IMR-90 (cell line): ENCODE measurements at regions not wholly inside any gene's neighbourhood (a gene's known extent, or its start where the extent isn't known, plus 50 kb on each side); places are given as distances from the start of the nearest gene placed in this dataset.
A peak's percentile ranks its signal among the peaks of the same experiment; 100 is the strongest.

Experiments used
- ATAC-seq: fragments of 200-7000 bp; cut with Tn5 transposase; 2 replicates; pipeline ENCODE4 v1.9.1; 2020; ENCODE audit warnings: low read depth, mild to moderate bottlenecking, moderate library complexity
- BruUV-seq: library from RNA; stranded (reverse); fragments of 400-500 nt; replicated peaks from 2 replicates; lab custom pipeline; 2021; lab: Mats Ljungman, UMichigan
- CTCF ChIA-PET: fragments of 300-600 bp; formaldehyde crosslinking; extraction: SDS; loops from one replicate; lab custom pipeline; 2021; ENCODE audit warnings: antibody characterized with exemption; lab: Yijun Ruan, JAX
- POLR2A ChIA-PET: fragments of 300-600 bp; sonication (Branson Sonifier 250); formaldehyde crosslinking; loops from one replicate; lab custom pipeline; 2022; ENCODE audit warnings: antibody characterized with exemption; ENCODE audit not compliant: unreplicated experiment; lab: Charles Lee
- DNase-seq: peaks from one replicate; pipeline ENCODE4 v3.0.0; 2013
- H2AFZ ChIP-seq: replicated peaks from 2 replicates; pipeline ENCODE3; 2013; ENCODE audit warnings: low read length, mild to moderate bottlenecking; ENCODE audit not compliant: poor library complexity
- H2AK5ac ChIP-seq: 2 replicates; pipeline ENCODE4 v1.6.1; 2013; ENCODE audit warnings: low read depth, low read length, inconsistent platforms
- H2AK9ac ChIP-seq: replicated peaks from 2 replicates; pipeline ENCODE3; 2013; ENCODE audit warnings: mild to moderate bottlenecking, low read depth, low read length, moderate library complexity; ENCODE audit not compliant: poor library complexity
- H2BK120ac ChIP-seq: 2 replicates; pipeline ENCODE4 v1.6.1; 2013; ENCODE audit warnings: low read depth, low read length, inconsistent platforms
- H2BK15ac ChIP-seq: 3 replicates; pipeline ENCODE4 v1.6.1; 2013; ENCODE audit warnings: low read depth, low read length, inconsistent platforms
- H2BK20ac ChIP-seq: 2 replicates; pipeline ENCODE4 v1.6.1; 2013; ENCODE audit warnings: low read depth, mild to moderate bottlenecking, inconsistent platforms, low read length, moderate library complexity
- H2BK5ac ChIP-seq: 2 replicates; pipeline ENCODE4 v1.6.1; 2013; ENCODE audit warnings: mild to moderate bottlenecking, low read depth, low read length, inconsistent platforms; ENCODE audit not compliant: poor library complexity, severe bottlenecking
- H3K14ac ChIP-seq: replicated peaks from 2 replicates; pipeline ENCODE4 v1.6.1; 2013; ENCODE audit warnings: low read depth, low read length, inconsistent platforms
- H3K18ac ChIP-seq: 2 replicates; pipeline ENCODE4 v1.6.1; 2013; ENCODE audit warnings: low read depth, low read length, control low read depth
- H3K23ac ChIP-seq: 2 replicates; pipeline ENCODE4 v1.6.1; 2013; ENCODE audit warnings: low read depth, low read length, inconsistent platforms
- H3K27ac ChIP-seq: 2 replicates; pipeline ENCODE4 v1.5.1; 2013; ENCODE audit warnings: mild to moderate bottlenecking, control low read depth, low read length; ENCODE audit not compliant: insufficient read depth
- H3K27me3 ChIP-seq: 2 replicates; pipeline ENCODE4 v1.6.1; 2013; ENCODE audit warnings: low read length; ENCODE audit not compliant: control insufficient read depth, insufficient read depth
- H3K36me3 ChIP-seq: 2 replicates; pipeline ENCODE4 v1.6.1; 2013; ENCODE audit warnings: low read length, mixed read lengths; ENCODE audit not compliant: control insufficient read depth, insufficient read depth
- H3K4ac ChIP-seq: 2 replicates; pipeline ENCODE4 v1.6.1; 2013; ENCODE audit warnings: low read depth, low read length, inconsistent platforms
- H3K4me1 ChIP-seq: 2 replicates; pipeline ENCODE4 v1.6.1; 2013; ENCODE audit warnings: low read length, mixed read lengths; ENCODE audit not compliant: control insufficient read depth, insufficient read depth
- H3K4me2 ChIP-seq: 2 replicates; pipeline ENCODE4 v1.6.1; 2013; ENCODE audit warnings: low read depth, mild to moderate bottlenecking, control low read depth, low read length, moderate library complexity
- H3K4me3 ChIP-seq: 2 replicates; pipeline ENCODE4 v1.5.1; 2013; ENCODE audit warnings: low read depth, mild to moderate bottlenecking, control low read depth, low read length, moderate library complexity; ENCODE audit not compliant: insufficient read depth
- H3K56ac ChIP-seq: 2 replicates; pipeline ENCODE4 v1.6.1; 2013; ENCODE audit warnings: low read length, inconsistent platforms; ENCODE audit not compliant: insufficient read depth; ENCODE audit errors: extremely low read depth
- H3K79me1 ChIP-seq, 2 experiments: 2 replicates each; pipeline ENCODE4 v1.6.1; 2013; ENCODE audit warnings: low read length in 2 of 2, inconsistent platforms in 1 of 2, low read depth in 1 of 2
- H3K9ac ChIP-seq: 2 replicates; pipeline ENCODE4 v1.6.1; 2013; ENCODE audit warnings: low read depth, low read length, control low read depth
- H3K9me1 ChIP-seq: 2 replicates; pipeline ENCODE4 v1.6.1; 2013; ENCODE audit warnings: low read length, inconsistent platforms; ENCODE audit not compliant: insufficient read depth
- H3K9me3 ChIP-seq: 2 replicates; pipeline ENCODE4 v1.6.1; 2013; ENCODE audit warnings: low read length; ENCODE audit not compliant: control insufficient read depth, insufficient read depth
- H4K20me1 ChIP-seq: 2 replicates; pipeline ENCODE4 v1.6.1; 2013; ENCODE audit warnings: low read length, inconsistent platforms; ENCODE audit not compliant: insufficient read depth
- H4K5ac ChIP-seq: 2 replicates; pipeline ENCODE4 v1.6.1; 2013; ENCODE audit warnings: mild to moderate bottlenecking, low read depth, low read length, control low read depth
- H4K8ac ChIP-seq, 2 experiments: 2 replicates each; pipeline ENCODE4 v1.6.1; 2013; ENCODE audit warnings: low read depth in 2 of 2, low read length in 2 of 2, control low read depth in 1 of 2, inconsistent platforms in 1 of 2
- H4K91ac ChIP-seq: 2 replicates; pipeline ENCODE4 v1.6.1; 2013; ENCODE audit warnings: low read depth, low read length, inconsistent platforms; ENCODE audit not compliant: insufficient read depth
- BHLHE40 ChIP-seq: fragments of 150-350 bp; IDR thresholded peaks from 2 replicates; pipeline ENCODE4 v1.6.1; 2016; ENCODE audit warnings: mild to moderate bottlenecking, low read depth, low read length
- CEBPB ChIP-seq: IDR thresholded peaks from 2 replicates; pipeline ENCODE4 v1.6.1; 2012; ENCODE audit warnings: low read depth, low read length, improper control_type of control experiment
- CHD1 ChIP-seq: IDR thresholded peaks from 2 replicates; pipeline ENCODE4 v1.6.1; 2012; ENCODE audit warnings: low read depth, low read length, improper control_type of control experiment
- CTCF ChIP-seq: conservative IDR thresholded peaks from 2 replicates; pipeline ENCODE4 v1.5.1; 2012; ENCODE audit warnings: mild to moderate bottlenecking, low read depth, low read length, improper control_type of control experiment
- ELK1 ChIP-seq: fragments of 150-350 bp; IDR thresholded peaks from 2 replicates; pipeline ENCODE4 v1.6.1; 2016; ENCODE audit warnings: low read depth, mild to moderate bottlenecking, low read length, moderate library complexity, borderline replicate concordance
- FOS ChIP-seq: fragments of 150-350 bp; IDR thresholded peaks from 2 replicates; pipeline ENCODE4 v1.6.1; 2016; ENCODE audit warnings: low read depth, low read length
- MXI1 ChIP-seq: IDR thresholded peaks from 2 replicates; pipeline ENCODE4 v1.6.1; 2012; ENCODE audit warnings: low read depth, mild to moderate bottlenecking, low read length, moderate library complexity, borderline replicate concordance
- POLR2A ChIP-seq: IDR thresholded peaks from 2 replicates; pipeline ENCODE4 v1.6.1; 2012; ENCODE audit warnings: mild to moderate bottlenecking, low read depth, low read length
- RCOR1 ChIP-seq: IDR thresholded peaks from 2 replicates; pipeline ENCODE4 v1.6.1; 2012; ENCODE audit warnings: mild to moderate bottlenecking, low read length, improper control_type of control experiment; ENCODE audit not compliant: insufficient replicate concordance
- USF2 ChIP-seq: fragments of 150-350 bp; IDR thresholded peaks from 2 replicates; pipeline ENCODE4 v1.6.1; 2017; ENCODE audit warnings: mild to moderate bottlenecking, antibody characterized with exemption, low read length, low read depth
- WGBS, 2 experiments: methylation state at CpG; one replicate each; pipeline versions ENCODE4 v1.1.5 to v1.1.7; 2013; ENCODE audit warnings: missing lambda C conversion rate in 2 of 2; ENCODE audit not compliant: insufficient read length in 1 of 2; ENCODE audit errors: extremely low coverage in 2 of 2; 5-methylcytosine and 5-hydroxymethylcytosine counted together
- dilution Hi-C: fragments of 300-500 bp; cut with HindIII; formaldehyde crosslinking; loops from one replicate; pipeline ENCODE4 v1.14.3; 2018; ENCODE audit warnings: low sequenced_read_pairs; ENCODE audit not compliant: unreplicated experiment
- in situ Hi-C: fragments of 300-500 bp; cut with MboI; formaldehyde crosslinking; loops from 3 replicates; pipeline ENCODE4 v1.14.3; 2019; ENCODE audit warnings: low sequenced_read_pairs, inconsistent platforms, mixed read lengths
- intact Hi-C: fragments of 100-400 bp; cut with micrococcal nuclease; formaldehyde crosslinking; loops from 2 replicates; pipeline ENCODE4 v1.10.0; 2022

GRCh38 chr2:191499874-191500565 lies 177.9 kb upstream of the NABP1 start:
- Histone ChIP-seq H3K4me3 (no peak overlapping the region), H3K4me1 (peaks cover 4% of the 10 kb centered on the region; the same call in 1 of the 2 replicates), H2AFZ (peak overlapping the region; percentile 74), H3K79me1 (no peaks in the 10 kb centered on the region), H4K20me1 (no peaks in the 10 kb centered on the region), H3K27ac (no peak overlapping the region), H2BK120ac (peak overlapping the region; percentile 91), H3K27me3 (no peaks in the 10 kb centered on the region), H2BK15ac (no peak overlapping the region), H3K36me3 (no peaks in the 10 kb centered on the region), H3K14ac (0 out of 2 replicates have a peak overlapping the region, but pooled peaks have one; percentile 4), H3K56ac (no peak overlapping the region), H4K5ac (0 out of 2 replicates have a peak overlapping the region, but pooled peaks have one; percentile 48), H3K9ac (no peak overlapping the region), H4K8ac (no peak overlapping the region), H4K91ac (peak overlapping the region; percentile 76), H3K4me2 (no peak overlapping the region), H3K4ac (peak overlapping the region; percentile 37; the same call in 1 of the 2 replicates), H2BK5ac (no peak overlapping the region), H2AK5ac (peak overlapping the region; percentile 58; the same call in 1 of the 2 replicates), H3K9me1 (peaks cover 3% of the 10 kb centered on the region; the same call in 1 of the 2 replicates), H3K18ac (peak overlapping the region; percentile 18; the same call in 1 of the 2 replicates), H3K9me3 (no peaks in the 10 kb centered on the region), H3K23ac (no peak overlapping the region), H2BK20ac (no peak overlapping the region; the same call in 1 of the 2 replicates), H2AK9ac (no peak overlapping the region)
- WGBS, 2 experiments, result 100% methylated on average over 1 of the region's 9 CpGs; no CpG with 5 or more reads in 1 of the 2 experiments
- DNase-seq (peak; percentile 57), ATAC-seq (peak; percentile 28; the same call in 1 of the 2 replicates)
- no peak for TF ChIP-seq MXI1
- TF ChIP-seq BHLHE40, result no peak
- no peak for TF ChIP-seq CEBPB
- no peak for TF ChIP-seq POLR2A
- TF ChIP-seq RCOR1, result no peak
- no peak for TF ChIP-seq CTCF
- no peak for TF ChIP-seq CHD1
- TF ChIP-seq USF2, result no peak
- TF ChIP-seq ELK1, result no peak
- no peak for TF ChIP-seq FOS
- dilution Hi-C loops (no loop called here), intact Hi-C loops (loop anchor here (2.0 to 5.0 kb wide), 2 partner anchors 268 to 447 kb away; no protein-coding TSS in a partner anchor), in situ Hi-C loops (loop anchor here (5.0 to 10.0 kb wide), 2 partner anchors 333 to 445 kb away; no protein-coding TSS in a partner anchor)
- no TSS peak for BruUV-seq
- ChIA-PET POLR2A (no interaction called here), CTCF (interaction anchor here (1.2 to 2.5 kb wide), 5 partner anchors 10 to 336 kb away, joined by 4 to 15 read pairs (median 5); no protein-coding TSS in a partner anchor)
